KMS-11 (cell line): ENCODE measurements at regions not wholly inside any gene's neighbourhood (a gene's known extent, or its start where the extent isn't known, plus 50 kb on each side); places are given as distances from the start of the nearest gene placed in this dataset.

Experiments used
- H2AFZ ChIP-seq: fragments of 200-600 bp; sonication (generic); 2 replicates; pipeline ENCODE4 v1.6.1; 2016; ENCODE audit warnings: antibody characterized with exemption, mixed run types, low read depth
- H3K27ac ChIP-seq: fragments of 200-600 bp; sonication (generic); 2 replicates; pipeline ENCODE4 v1.6.1; 2016; ENCODE audit warnings: mild to moderate bottlenecking, mixed run types
- H3K27me3 ChIP-seq: fragments of 200-600 bp; sonication (generic); 2 replicates; pipeline ENCODE4 v1.6.1; 2017; ENCODE audit warnings: mild to moderate bottlenecking, low read depth, mixed run types, moderate library complexity; ENCODE audit not compliant: insufficient read depth
- H3K36me3 ChIP-seq: fragments of 200-600 bp; sonication (generic); 2 replicates; pipeline ENCODE4 v1.6.1; 2017; ENCODE audit warnings: mild to moderate bottlenecking, mixed run types; ENCODE audit not compliant: insufficient read depth
- H3K4me1 ChIP-seq: fragments of 200-600 bp; sonication (generic); 2 replicates; pipeline ENCODE4 v1.6.1; 2016; ENCODE audit warnings: mild to moderate bottlenecking, low read depth, mixed run types; ENCODE audit not compliant: poor library complexity, severe bottlenecking
- H3K4me2 ChIP-seq: fragments of 200-600 bp; sonication (generic); 2 replicates; pipeline ENCODE4 v1.7.0; 2016; ENCODE audit warnings: mild to moderate bottlenecking, mixed run types
- H3K4me3 ChIP-seq: fragments of 200-600 bp; sonication (generic); IDR thresholded peaks from 2 replicates; pipeline ENCODE4 v1.6.1; 2017; ENCODE audit warnings: low read depth, low read length, mixed read lengths; ENCODE audit not compliant: insufficient read depth
- H3K79me2 ChIP-seq: fragments of 200-600 bp; sonication (generic); 2 replicates; pipeline ENCODE4 v1.6.1; 2016; ENCODE audit warnings: low read depth, mixed run types; ENCODE audit not compliant: insufficient read depth
- H3K9ac ChIP-seq: fragments of 200-600 bp; sonication (generic); 2 replicates; pipeline ENCODE4 v1.6.1; 2016; ENCODE audit warnings: mild to moderate bottlenecking, mixed run types
- H4K20me1 ChIP-seq: fragments of 200-600 bp; sonication (generic); 2 replicates; pipeline ENCODE4 v1.6.1; 2016; ENCODE audit warnings: mild to moderate bottlenecking, mixed run types; ENCODE audit not compliant: insufficient read depth
- TF ChIP-seq, protein P1 (sequence below): fragments of 200-600 bp; sonication (generic); conservative IDR thresholded peaks from 2 replicates; pipeline ENCODE4 v1.6.1; 2017; ENCODE audit warnings: low read depth, mild to moderate bottlenecking, antibody characterized with exemption, low read length, moderate library complexity, mixed read lengths

GRCh38 chr12:115491511-115492250, 785.8 kb downstream of the MED13L start:
- H3K4me2 ChIP-seq: no peak overlapping the region
- H3K4me3 ChIP-seq: no peak overlapping the region
- no peak overlapping the region for H2AFZ ChIP-seq
- H3K4me1 ChIP-seq: no peaks in the 10 kb centered on the region
- H3K27ac ChIP-seq: no peak overlapping the region
- H3K27me3 ChIP-seq: no peaks in the 10 kb centered on the region
- H3K36me3 ChIP-seq: no peaks in the 10 kb centered on the region
- H3K79me2 ChIP-seq: no peaks in the 10 kb centered on the region
- no peak overlapping the region for H3K9ac ChIP-seq
- no peaks in the 10 kb centered on the region for H4K20me1 ChIP-seq
- TF ChIP-seq, protein P1, sequence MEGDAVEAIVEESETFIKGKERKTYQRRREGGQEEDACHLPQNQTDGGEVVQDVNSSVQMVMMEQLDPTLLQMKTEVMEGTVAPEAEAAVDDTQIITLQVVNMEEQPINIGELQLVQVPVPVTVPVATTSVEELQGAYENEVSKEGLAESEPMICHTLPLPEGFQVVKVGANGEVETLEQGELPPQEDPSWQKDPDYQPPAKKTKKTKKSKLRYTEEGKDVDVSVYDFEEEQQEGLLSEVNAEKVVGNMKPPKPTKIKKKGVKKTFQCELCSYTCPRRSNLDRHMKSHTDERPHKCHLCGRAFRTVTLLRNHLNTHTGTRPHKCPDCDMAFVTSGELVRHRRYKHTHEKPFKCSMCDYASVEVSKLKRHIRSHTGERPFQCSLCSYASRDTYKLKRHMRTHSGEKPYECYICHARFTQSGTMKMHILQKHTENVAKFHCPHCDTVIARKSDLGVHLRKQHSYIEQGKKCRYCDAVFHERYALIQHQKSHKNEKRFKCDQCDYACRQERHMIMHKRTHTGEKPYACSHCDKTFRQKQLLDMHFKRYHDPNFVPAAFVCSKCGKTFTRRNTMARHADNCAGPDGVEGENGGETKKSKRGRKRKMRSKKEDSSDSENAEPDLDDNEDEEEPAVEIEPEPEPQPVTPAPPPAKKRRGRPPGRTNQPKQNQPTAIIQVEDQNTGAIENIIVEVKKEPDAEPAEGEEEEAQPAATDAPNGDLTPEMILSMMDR: no peak

DNA sequence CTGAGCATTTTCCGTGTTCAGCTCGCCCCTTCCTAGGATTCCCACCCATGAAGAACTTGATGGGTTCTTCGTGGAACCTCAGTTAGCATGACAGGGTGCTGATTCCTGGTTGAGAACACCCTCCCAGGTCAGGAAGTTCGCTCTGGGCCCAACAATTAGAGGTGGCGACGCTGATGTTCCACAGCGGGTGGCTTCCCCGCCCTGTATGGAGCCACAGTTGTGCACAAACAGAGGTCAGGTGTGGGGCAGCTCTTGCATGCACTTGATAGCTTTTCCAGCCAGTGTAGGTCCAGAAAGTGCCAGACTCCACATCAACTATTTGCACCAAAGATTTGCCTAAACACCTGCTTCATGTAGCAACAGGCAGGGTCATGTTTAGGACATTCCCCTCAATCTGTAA, 788.2 kb downstream of the MED13L start:
- no peak overlapping the region for H3K4me3 ChIP-seq
- H3K79me2 ChIP-seq: no peaks in the 10 kb centered on the region
- no peaks in the 10 kb centered on the region for H4K20me1 ChIP-seq
- H3K27ac ChIP-seq: no peak overlapping the region
- H3K4me1 ChIP-seq: no peaks in the 10 kb centered on the region
- TF ChIP-seq, protein P1: no peak
- no peak overlapping the region for H3K9ac ChIP-seq
- H2AFZ ChIP-seq: no peak overlapping the region
- H3K27me3 ChIP-seq: no peaks in the 10 kb centered on the region
- H3K4me2 ChIP-seq: no peak overlapping the region
- no peaks in the 10 kb centered on the region for H3K36me3 ChIP-seq

DNA sequence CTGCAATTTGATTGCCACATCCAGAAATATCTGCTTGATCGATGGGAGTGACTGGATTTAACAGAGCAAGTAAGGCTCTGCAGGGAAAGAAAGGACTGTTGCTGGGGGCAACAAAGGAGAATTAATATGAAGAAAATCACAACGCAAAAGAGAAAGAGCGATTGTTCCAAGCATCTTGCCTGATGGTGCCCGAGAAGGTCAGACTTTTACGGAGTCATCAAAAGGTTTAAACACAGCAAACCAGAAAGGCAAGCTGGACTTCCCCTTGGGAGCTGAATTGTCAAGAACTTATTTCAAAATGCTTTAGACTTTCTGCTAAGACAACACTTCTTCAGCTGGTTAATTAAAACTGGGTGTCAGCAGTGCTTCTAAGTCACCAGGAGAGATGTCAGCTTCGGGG, 791.5 kb downstream of the MED13L start:
- no peak overlapping the region for H3K9ac ChIP-seq
- H3K4me3 ChIP-seq: no peak overlapping the region
- H3K27me3 ChIP-seq: no peaks in the 10 kb centered on the region
- H3K79me2 ChIP-seq: no peaks in the 10 kb centered on the region
- H4K20me1 ChIP-seq: no peaks in the 10 kb centered on the region
- no peaks in the 10 kb centered on the region for H3K4me1 ChIP-seq
- H3K4me2 ChIP-seq: no peak overlapping the region
- H3K36me3 ChIP-seq: no peaks in the 10 kb centered on the region
- H3K27ac ChIP-seq: no peak overlapping the region
- TF ChIP-seq, protein P1: no peak
- no peak overlapping the region for H2AFZ ChIP-seq

GRCh38 chr12:115485503-115485902, 792.0 kb downstream of the MED13L start:
- TF ChIP-seq, protein P1: no peak
- no peak overlapping the region for H3K9ac ChIP-seq
- no peak overlapping the region for H3K4me2 ChIP-seq
- H3K27ac ChIP-seq: no peak overlapping the region
- H4K20me1 ChIP-seq: no peaks in the 10 kb centered on the region
- no peak overlapping the region for H2AFZ ChIP-seq
- H3K79me2 ChIP-seq: no peaks in the 10 kb centered on the region
- H3K27me3 ChIP-seq: no peaks in the 10 kb centered on the region
- no peaks in the 10 kb centered on the region for H3K4me1 ChIP-seq
- H3K4me3 ChIP-seq: no peak overlapping the region
- H3K36me3 ChIP-seq: no peaks in the 10 kb centered on the region
